GM12878 (cell line): ENCODE measurements at regions not wholly inside any gene's neighbourhood (a gene's known extent, or its start where the extent isn't known, plus 50 kb on each side); places are given as distances from the start of the nearest gene placed in this dataset.

Experiments used
- CBX5 ChIP-seq: sonication (generic); IDR thresholded peaks from 2 replicates; pipeline ENCODE4 v1.6.1; 2016; ENCODE audit warnings: low read depth, moderate library complexity, mild to moderate bottlenecking, inconsistent platforms
- CTCF ChIP-seq, 3 experiments: IDR thresholded peaks in 2 of 3; conservative IDR thresholded peaks in 1 of 3; 2 replicates each; pipeline ENCODE4 v1.5.1; 2011; ENCODE audit warnings: low read depth in 3 of 3, low read length in 3 of 3, mild to moderate bottlenecking in 3 of 3, control low read depth in 2 of 3, moderate library complexity in 2 of 3, inconsistent platforms in 1 of 3, mixed read lengths in 1 of 3; ENCODE audit not compliant: control insufficient read depth in 2 of 3, insufficient read depth in 1 of 3; ENCODE audit errors: extremely low read depth in 1 of 3
- EP300 ChIP-seq, 2 experiments: fragments of 150-350 bp in 1 of 2; IDR thresholded peaks; 2 replicates each; pipeline ENCODE4 v1.6.1; 2011 to 2012; ENCODE audit warnings: low read depth in 2 of 2, low read length in 2 of 2, borderline replicate concordance in 1 of 2, improper control_type of control experiment in 1 of 2, inconsistent platforms in 1 of 2; ENCODE audit not compliant: control insufficient read depth in 1 of 2
- HDAC2 ChIP-seq: fragments of 200-600 bp; sonication (generic); IDR thresholded peaks from 2 replicates; pipeline ENCODE4 v1.6.1; 2017
- IKZF1 ChIP-seq: fragments of 450-650 bp; conservative IDR thresholded peaks from 2 replicates; pipeline ENCODE4 v1.6.1; 2017; ENCODE audit warnings: antibody characterized with exemption, mild to moderate bottlenecking
- NFIC ChIP-seq: IDR thresholded peaks from 2 replicates; pipeline ENCODE4 v1.6.1; 2012; ENCODE audit warnings: low read depth, mild to moderate bottlenecking, inconsistent platforms, low read length, moderate library complexity
- POLR2A ChIP-seq: IDR thresholded peaks from 2 replicates; pipeline ENCODE4 v1.6.1; 2011; ENCODE audit warnings: low read depth, mild to moderate bottlenecking, low read length
- RFX5 ChIP-seq: IDR thresholded peaks from 2 replicates; pipeline ENCODE4 v1.6.1; 2011; ENCODE audit warnings: low read depth, low read length, improper control_type of control experiment
- TCF3 ChIP-seq: IDR thresholded peaks from 2 replicates; pipeline ENCODE4 v1.6.1; 2012; ENCODE audit warnings: low read depth, mild to moderate bottlenecking, low read length, borderline replicate concordance; ENCODE audit not compliant: insufficient read depth
- TCF7 ChIP-seq: IDR thresholded peaks from 2 replicates; pipeline ENCODE4 v1.6.1; 2014; ENCODE audit warnings: antibody characterized with exemption, borderline replicate concordance
- WRNIP1 ChIP-seq: IDR thresholded peaks from 2 replicates; pipeline ENCODE4 v1.6.1; 2011; ENCODE audit warnings: low read depth, low read length, improper control_type of control experiment, borderline replicate concordance
- TF ChIP-seq, protein P1 (sequence below): IDR thresholded peaks from 2 replicates; pipeline ENCODE4 v1.6.1; 2012; ENCODE audit warnings: mild to moderate bottlenecking, low read depth, low read length
- TF ChIP-seq, protein P2 (sequence below): fragments of 450-650 bp; IDR thresholded peaks from 2 replicates; pipeline ENCODE4 v1.6.1; 2018; ENCODE audit warnings: borderline replicate concordance, mild to moderate bottlenecking; ENCODE audit not compliant: partially characterized antibody

DNA sequence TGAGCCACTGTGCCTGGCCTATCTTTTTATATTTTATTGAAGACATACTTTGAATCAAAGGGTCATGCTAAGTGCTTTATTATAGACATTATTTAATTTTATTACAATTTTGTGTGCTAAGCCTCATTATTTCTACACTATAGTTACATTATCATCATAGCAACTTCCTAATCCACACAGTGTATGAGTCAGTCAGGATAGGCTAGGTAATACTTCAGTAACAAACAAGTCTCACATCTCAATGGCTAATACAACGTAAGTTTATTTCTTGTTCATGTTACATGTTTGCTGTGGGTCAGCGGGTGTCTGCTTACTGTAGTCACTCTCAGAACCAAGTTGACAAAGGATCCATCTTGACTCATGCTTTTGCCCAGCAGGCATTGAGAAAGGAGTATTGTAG, 292.6 kb upstream of the TGFBR2 start:
- TF ChIP-seq POLR2A = no peak
- no peak for TF ChIP-seq EP300 (IDR thresholded peaks at IDR 0.05; ENCODE audit: borderline replicate concordance in 1 of 2, control insufficient read depth in 1 of 2, low read depth in 2 of 2, low read length in 2 of 2)
- TF ChIP-seq CTCF (IDR thresholded peaks at IDR 0.05 in 2 of 3, conservative IDR thresholded peaks at IDR 0.05 in 1 of 3; ENCODE audit: control insufficient read depth in 2 of 3, extremely low read depth in 1 of 3, insufficient read depth in 1 of 3, low read depth in 3 of 3, low read length in 3 of 3) = no peak
- no peak for TF ChIP-seq RFX5
- TF ChIP-seq, protein P1, sequence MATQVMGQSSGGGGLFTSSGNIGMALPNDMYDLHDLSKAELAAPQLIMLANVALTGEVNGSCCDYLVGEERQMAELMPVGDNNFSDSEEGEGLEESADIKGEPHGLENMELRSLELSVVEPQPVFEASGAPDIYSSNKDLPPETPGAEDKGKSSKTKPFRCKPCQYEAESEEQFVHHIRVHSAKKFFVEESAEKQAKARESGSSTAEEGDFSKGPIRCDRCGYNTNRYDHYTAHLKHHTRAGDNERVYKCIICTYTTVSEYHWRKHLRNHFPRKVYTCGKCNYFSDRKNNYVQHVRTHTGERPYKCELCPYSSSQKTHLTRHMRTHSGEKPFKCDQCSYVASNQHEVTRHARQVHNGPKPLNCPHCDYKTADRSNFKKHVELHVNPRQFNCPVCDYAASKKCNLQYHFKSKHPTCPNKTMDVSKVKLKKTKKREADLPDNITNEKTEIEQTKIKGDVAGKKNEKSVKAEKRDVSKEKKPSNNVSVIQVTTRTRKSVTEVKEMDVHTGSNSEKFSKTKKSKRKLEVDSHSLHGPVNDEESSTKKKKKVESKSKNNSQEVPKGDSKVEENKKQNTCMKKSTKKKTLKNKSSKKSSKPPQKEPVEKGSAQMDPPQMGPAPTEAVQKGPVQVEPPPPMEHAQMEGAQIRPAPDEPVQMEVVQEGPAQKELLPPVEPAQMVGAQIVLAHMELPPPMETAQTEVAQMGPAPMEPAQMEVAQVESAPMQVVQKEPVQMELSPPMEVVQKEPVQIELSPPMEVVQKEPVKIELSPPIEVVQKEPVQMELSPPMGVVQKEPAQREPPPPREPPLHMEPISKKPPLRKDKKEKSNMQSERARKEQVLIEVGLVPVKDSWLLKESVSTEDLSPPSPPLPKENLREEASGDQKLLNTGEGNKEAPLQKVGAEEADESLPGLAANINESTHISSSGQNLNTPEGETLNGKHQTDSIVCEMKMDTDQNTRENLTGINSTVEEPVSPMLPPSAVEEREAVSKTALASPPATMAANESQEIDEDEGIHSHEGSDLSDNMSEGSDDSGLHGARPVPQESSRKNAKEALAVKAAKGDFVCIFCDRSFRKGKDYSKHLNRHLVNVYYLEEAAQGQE = no peak
- TF ChIP-seq IKZF1 = no peak
- TF ChIP-seq WRNIP1 = no peak
- no peak for TF ChIP-seq TCF3
- TF ChIP-seq NFIC = no peak
- no peak for TF ChIP-seq CBX5
- no peak for TF ChIP-seq HDAC2
- TF ChIP-seq, protein P2, sequence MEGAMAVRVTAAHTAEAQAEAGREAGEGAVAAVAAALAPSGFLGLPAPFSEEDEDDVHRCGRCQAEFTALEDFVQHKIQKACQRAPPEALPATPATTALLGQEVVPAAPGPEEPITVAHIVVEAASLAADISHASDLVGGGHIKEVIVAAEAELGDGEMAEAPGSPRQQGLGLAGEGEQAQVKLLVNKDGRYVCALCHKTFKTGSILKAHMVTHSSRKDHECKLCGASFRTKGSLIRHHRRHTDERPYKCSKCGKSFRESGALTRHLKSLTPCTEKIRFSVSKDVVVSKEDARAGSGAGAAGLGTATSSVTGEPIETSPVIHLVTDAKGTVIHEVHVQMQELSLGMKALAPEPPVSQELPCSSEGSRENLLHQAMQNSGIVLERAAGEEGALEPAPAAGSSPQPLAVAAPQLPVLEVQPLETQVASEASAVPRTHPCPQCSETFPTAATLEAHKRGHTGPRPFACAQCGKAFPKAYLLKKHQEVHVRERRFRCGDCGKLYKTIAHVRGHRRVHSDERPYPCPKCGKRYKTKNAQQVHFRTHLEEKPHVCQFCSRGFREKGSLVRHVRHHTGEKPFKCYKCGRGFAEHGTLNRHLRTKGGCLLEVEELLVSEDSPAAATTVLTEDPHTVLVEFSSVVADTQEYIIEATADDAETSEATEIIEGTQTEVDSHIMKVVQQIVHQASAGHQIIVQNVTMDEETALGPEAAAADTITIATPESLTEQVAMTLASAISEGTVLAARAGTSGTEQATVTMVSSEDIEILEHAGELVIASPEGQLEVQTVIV = no peak
- TF ChIP-seq TCF7 = no peak
